ENCODE measurements at regions not wholly inside any gene's neighbourhood (a gene's known extent, or its start where the extent isn't known, plus 50 kb on each side); places are given as distances from the start of the nearest gene placed in this dataset.
"Not testable (repeated sequence)": the region's sequence is repeated elsewhere in the genome, so short reads cannot be mapped to it uniquely, and the experiment has no call there.

- DNase-seq (ENCODE audit: low read depth) = no peak
- no peak overlapping the region for H3K4me3 ChIP-seq (ENCODE audit: low read depth, low read length)
- TF ChIP-seq CTCF (IDR thresholded peaks at IDR 0.05; ENCODE audit: insufficient read depth, low read depth, low read length, missing control alignments) = no peak
These were observed 647.8 kb upstream of the MARCKS start for GRCh38 chr6:113209315-113209714.

DNA sequence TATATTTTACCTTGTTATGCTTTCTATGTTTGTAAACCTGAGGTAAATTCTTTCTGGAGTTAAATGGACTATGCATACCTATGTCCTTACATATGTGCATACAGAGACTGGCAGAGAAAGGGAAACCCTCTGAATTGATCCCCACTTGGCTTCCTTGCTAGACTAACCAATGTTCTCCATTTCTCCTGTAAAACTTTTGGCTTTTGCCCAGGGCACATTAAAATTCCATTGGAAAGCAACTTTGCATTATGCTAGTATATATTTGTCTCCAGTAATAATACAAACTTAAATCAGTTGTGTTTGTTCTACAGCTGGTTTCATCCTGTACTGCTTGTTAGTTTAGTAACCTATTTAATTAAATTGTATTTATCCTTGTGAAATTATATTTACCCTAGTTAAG lies 646.0 kb upstream of the MARCKS start:
- no peak for TF ChIP-seq CTCF (IDR thresholded peaks at IDR 0.05; ENCODE audit: insufficient read depth, low read depth, low read length, missing control alignments)
- H3K4me3 ChIP-seq (ENCODE audit: low read depth, low read length) = no peak overlapping the region
- no peak for DNase-seq (ENCODE audit: low read depth)

- TF ChIP-seq CTCF (IDR thresholded peaks at IDR 0.05; ENCODE audit: insufficient read depth, low read depth, low read length, missing control alignments) = no peak
- no peak for DNase-seq (ENCODE audit: low read depth)
- H3K4me3 ChIP-seq (ENCODE audit: low read depth, low read length) = no peak overlapping the region
These were observed 637.4 kb upstream of the MARCKS start for GRCh38 chr6:113219783-113220182.

DNA sequence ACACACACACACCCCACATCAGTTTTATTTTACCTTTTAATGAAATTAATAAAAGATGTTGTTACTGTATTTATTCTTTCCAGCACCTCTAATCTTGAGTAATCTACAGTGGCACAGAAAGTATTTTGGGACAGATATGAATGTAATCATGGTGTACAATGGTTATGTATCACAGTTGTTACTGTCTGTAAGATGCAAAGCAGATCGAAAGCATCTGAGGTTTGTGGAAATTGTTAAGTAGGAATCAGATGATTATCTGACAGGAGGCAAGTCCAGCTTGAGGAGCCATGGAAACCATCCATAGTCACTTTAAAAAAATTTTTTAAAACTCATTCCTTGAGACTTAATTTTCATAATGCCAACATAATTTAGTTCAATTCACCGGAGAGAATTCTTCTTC lies 636.3 kb upstream of the MARCKS start:
- no peak for TF ChIP-seq CTCF (IDR thresholded peaks at IDR 0.05; ENCODE audit: insufficient read depth, low read depth, low read length, missing control alignments)
- DNase-seq (ENCODE audit: low read depth) = no peak
- H3K4me3 ChIP-seq (ENCODE audit: low read depth, low read length) = no peak overlapping the region

DNA sequence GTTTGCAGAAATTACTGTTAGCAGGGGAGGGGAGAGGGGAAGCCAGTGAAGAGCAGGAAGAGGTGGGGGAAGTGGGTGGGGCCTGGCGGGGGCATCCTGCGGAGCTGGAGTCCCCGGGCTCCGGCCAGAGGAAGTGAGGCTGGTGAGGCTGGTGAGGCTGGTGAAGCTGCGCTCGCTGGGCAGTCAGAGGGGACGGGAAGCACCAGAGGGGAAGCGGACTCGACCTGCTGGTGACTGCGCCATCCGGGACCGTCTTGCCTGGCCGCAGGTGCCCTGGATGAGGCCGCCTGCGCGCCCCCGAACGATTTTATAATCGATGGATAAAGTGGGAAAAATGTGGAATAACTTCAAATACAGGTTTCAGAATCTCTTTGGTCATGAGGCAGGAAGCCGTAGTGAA lies 635.3 kb upstream of the MARCKS start:
- no peak overlapping the region for H3K4me3 ChIP-seq (ENCODE audit: low read depth, low read length)
- no peak for DNase-seq (ENCODE audit: low read depth)
- no peak for TF ChIP-seq CTCF (IDR thresholded peaks at IDR 0.05; ENCODE audit: insufficient read depth, low read depth, low read length, missing control alignments)

- no peak for TF ChIP-seq CTCF (IDR thresholded peaks at IDR 0.05; ENCODE audit: insufficient read depth, low read depth, low read length, missing control alignments)
- DNase-seq (ENCODE audit: low read depth) = no peak
- no peak overlapping the region for H3K4me3 ChIP-seq (ENCODE audit: low read depth, low read length)
These were observed 611.0 kb upstream of the MARCKS start for GRCh38 chr6:113246186-113246585.

- no peak overlapping the region for H3K4me3 ChIP-seq (ENCODE audit: low read depth, low read length)
- DNase-seq (ENCODE audit: low read depth) = no peak
- no peak for TF ChIP-seq CTCF (IDR thresholded peaks at IDR 0.05; ENCODE audit: insufficient read depth, low read depth, low read length, missing control alignments)
These were observed 608.6 kb upstream of the MARCKS start for GRCh38 chr6:113248532-113248931.

DNA sequence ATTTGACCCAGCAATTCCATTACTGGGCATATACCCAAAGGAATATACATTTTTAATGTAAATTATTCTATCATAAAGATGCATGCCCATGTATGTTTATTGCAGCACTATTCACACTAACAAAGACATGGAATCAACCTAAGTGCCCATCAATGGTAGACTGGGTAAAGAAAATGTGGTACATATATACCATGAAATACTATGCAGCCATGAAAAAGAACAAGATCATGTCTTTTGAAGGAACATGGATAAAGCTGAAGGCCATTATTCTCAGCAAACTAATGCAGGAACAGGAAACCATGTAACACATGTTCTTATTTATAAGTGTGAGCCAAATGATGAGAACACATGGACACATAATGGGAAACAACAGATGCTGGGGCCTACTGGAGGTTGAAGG lies 603.0 kb upstream of the MARCKS start:
- DNase-seq (ENCODE audit: low read depth) = not testable (repeated sequence)

More for the DNA sequence above, 603.0 kb upstream of the MARCKS start:
- H3K4me3 ChIP-seq (ENCODE audit: low read depth, low read length) = not testable (repeated sequence)

Measured in GM12865 (cell line).